Transverse colon (tissue), 3 donors: ENCODE measurements at regions not wholly inside any gene's neighbourhood (a gene's known extent, or its start where the extent isn't known, plus 50 kb on each side); places are given as distances from the start of the nearest gene placed in this dataset.

Experiments used
- CTCF ChIP-seq, 5 experiments: fragments of 200-600 bp in 3 of 5; fragments of 450-650 bp in 2 of 5; sonication (generic) in 3 of 5; IDR thresholded peaks; 1 replicate in 2 of 5; 2 replicates in 3 of 5; pipeline ENCODE4 v1.5.1; 2016 to 2017; ENCODE audit warnings: antibody characterized with exemption in 5 of 5, inconsistent platforms in 3 of 5, mild to moderate bottlenecking in 2 of 5, moderate library complexity in 1 of 5
- EP300 ChIP-seq: sonication (generic); formaldehyde crosslinking; IDR thresholded peaks from one replicate; pipeline ENCODE4 v1.6.1; 2017; ENCODE audit warnings: antibody characterized with exemption, low read depth
- POLR2A ChIP-seq: fragments of 450-650 bp; IDR thresholded peaks from one replicate; pipeline ENCODE4 v1.6.1; 2016; ENCODE audit warnings: antibody characterized with exemption, mild to moderate bottlenecking, moderate library complexity

- TF ChIP-seq CTCF (IDR thresholded peaks at IDR 0.05) (no peak), POLR2A (no peak), EP300 (no peak)
Observed at GRCh38 chr1:4032571-4032970, 132.5 kb upstream of the C1orf174 start.
